Liver (tissue), 8 donors: ENCODE measurements at regions not wholly inside any gene's neighbourhood (a gene's known extent, or its start where the extent isn't known, plus 50 kb on each side); places are given as distances from the start of the nearest gene placed in this dataset.

Experiments
- DNase-seq: peaks from one replicate; pipeline ENCODE4 v3.0.0-alpha.2; 2017; ENCODE audit warnings: low spot score
- H3K27ac ChIP-seq, 2 donors: one replicate each; pipeline ENCODE4 v1.7.0; 2013; ENCODE audit warnings: inconsistent platforms in 2 of 2, low read length in 2 of 2, control low read depth in 1 of 2, low read depth in 1 of 2, mild to moderate bottlenecking in 1 of 2
- H3K27me3 ChIP-seq, 4 donors: one replicate each; pipeline versions ENCODE4 v1.6.1 to v1.7.0; 2013; ENCODE audit warnings: low read length in 3 of 4, inconsistent platforms in 1 of 4, mild to moderate bottlenecking in 1 of 4, moderate library complexity in 1 of 4; ENCODE audit not compliant: control insufficient read depth in 4 of 4, insufficient read depth in 4 of 4
- H3K36me3 ChIP-seq, 4 donors: one replicate each; pipeline versions ENCODE4 v1.6.1 to v1.7.0; 2013; ENCODE audit warnings: low read length in 3 of 4, mild to moderate bottlenecking in 3 of 4, low read depth in 1 of 4, moderate library complexity in 1 of 4; ENCODE audit not compliant: control insufficient read depth in 4 of 4, insufficient read depth in 3 of 4
- H3K4me1 ChIP-seq, 4 donors: one replicate each; pipeline versions ENCODE4 v1.6.1 to v1.7.0; 2013; ENCODE audit warnings: low read length in 3 of 4, mild to moderate bottlenecking in 3 of 4, moderate library complexity in 1 of 4; ENCODE audit not compliant: control insufficient read depth in 4 of 4, insufficient read depth in 4 of 4
- H3K4me3 ChIP-seq, 3 donors: one replicate each; pipeline versions ENCODE4 v1.6.1 to v1.7.0; 2013; ENCODE audit warnings: low read length in 3 of 3, control low read depth in 1 of 3, low read depth in 1 of 3, mild to moderate bottlenecking in 1 of 3
- H3K9ac ChIP-seq, 2 donors: one replicate each; pipeline ENCODE4 v1.7.0; 2013; ENCODE audit warnings: low read length in 2 of 2, mild to moderate bottlenecking in 2 of 2, moderate library complexity in 2 of 2, control low read depth in 1 of 2, low read depth in 1 of 2
- H3K9me3 ChIP-seq, 4 donors: one replicate each; pipeline versions ENCODE4 v1.6.1 to v1.7.0; 2013; ENCODE audit warnings: low read length in 3 of 4; ENCODE audit not compliant: control insufficient read depth in 4 of 4
- CTCF ChIP-seq: fragments of 150-350 bp; IDR thresholded peaks from 2 replicates; pipeline ENCODE4 v1.5.1; 2017; ENCODE audit warnings: improper control_type of control experiment, low read depth, low read length; ENCODE audit not compliant: missing input control
- EGR1 ChIP-seq, 2 donors: IDR thresholded peaks; 2 replicates each; pipeline ENCODE4 v1.6.1; 2016 to 2018; ENCODE audit warnings: antibody characterized with exemption in 2 of 2, low read depth in 2 of 2
- FOXA1 ChIP-seq: IDR thresholded peaks from 2 replicates; pipeline ENCODE4 v1.6.1; 2016; ENCODE audit warnings: antibody characterized with exemption
- FOXA2 ChIP-seq: IDR thresholded peaks from 2 replicates; pipeline ENCODE4 v1.6.1; 2016; ENCODE audit warnings: antibody characterized with exemption
- GABPA ChIP-seq, 2 donors: IDR thresholded peaks in 1 of 2; conservative IDR thresholded peaks in 1 of 2; 2 replicates each; pipeline ENCODE4 v1.6.1; 2016; ENCODE audit warnings: antibody characterized with exemption in 2 of 2, mild to moderate bottlenecking in 1 of 2, moderate library complexity in 1 of 2
- HNF4A ChIP-seq, 2 donors: conservative IDR thresholded peaks; 2 replicates each; pipeline ENCODE4 v1.6.1; 2016; ENCODE audit warnings: antibody characterized with exemption in 2 of 2, mild to moderate bottlenecking in 2 of 2
- HNF4G ChIP-seq: IDR thresholded peaks from 2 replicates; pipeline ENCODE4 v1.6.1; 2016; ENCODE audit warnings: antibody characterized with exemption
- JUND ChIP-seq, 2 donors: IDR thresholded peaks; 2 replicates each; pipeline ENCODE4 v1.6.1; 2016; ENCODE audit warnings: antibody characterized with exemption in 2 of 2
- MAX ChIP-seq: IDR thresholded peaks from 2 replicates; pipeline ENCODE4 v1.6.1; 2016; ENCODE audit warnings: antibody characterized with exemption
- NR2F2 ChIP-seq: IDR thresholded peaks from 2 replicates; pipeline ENCODE4 v1.6.1; 2016; ENCODE audit warnings: antibody characterized with exemption
- RAD21 ChIP-seq, 2 donors: IDR thresholded peaks; 2 replicates each; pipeline ENCODE4 v1.6.1; 2016; ENCODE audit warnings: antibody characterized with exemption in 2 of 2, mild to moderate bottlenecking in 2 of 2
- RXRA ChIP-seq, 2 donors: IDR thresholded peaks; 2 replicates each; pipeline ENCODE4 v1.6.1; 2017 to 2018; ENCODE audit warnings: antibody characterized with exemption in 2 of 2, mild to moderate bottlenecking in 1 of 2
- SP1 ChIP-seq: IDR thresholded peaks from 2 replicates; pipeline ENCODE4 v1.6.1; 2018; ENCODE audit warnings: antibody characterized with exemption, mild to moderate bottlenecking
- TAF1 ChIP-seq: conservative IDR thresholded peaks from 2 replicates; pipeline ENCODE4 v1.6.1; 2016; ENCODE audit warnings: antibody characterized with exemption, mild to moderate bottlenecking
- YY1 ChIP-seq: IDR thresholded peaks from 2 replicates; pipeline ENCODE4 v1.6.1; 2016; ENCODE audit warnings: antibody characterized with exemption, mild to moderate bottlenecking
- WGBS: extraction: QIAGEN DNeasy Blood & Tissue Kit; methylation state at CpG from one replicate; pipeline ENCODE4 v1.1.7; 2013; 5-methylcytosine and 5-hydroxymethylcytosine counted together
- TF ChIP-seq, protein P1 (sequence below): IDR thresholded peaks from 2 replicates; pipeline ENCODE4 v1.6.1; 2016; ENCODE audit warnings: antibody characterized with exemption
- TF ChIP-seq, protein P2 (sequence below): IDR thresholded peaks from 2 replicates; pipeline ENCODE4 v1.6.1; 2016; ENCODE audit warnings: antibody characterized with exemption, mild to moderate bottlenecking
- donor health status: healthy.
- donor health status: healthy.
- donor health status: healthy.
- donor health status: healthy.
- donor health status: healthy.

- H3K9ac ChIP-seq, result no peak overlapping the region
- peaks cover 0 to 4% (median 0%) of the 10 kb centered on the region in 4 donors for H3K27me3 ChIP-seq
- H3K9me3 ChIP-seq, result no peaks in the 10 kb centered on the region
- H3K27ac ChIP-seq, result no peak overlapping the region
- WGBS, result 80% methylated on average over 9 of the region's 9 CpGs
- DNase-seq, result no peak
- no peaks in the 10 kb centered on the region for H3K36me3 ChIP-seq
- H3K4me1 ChIP-seq, result no peaks in the 10 kb centered on the region
- no peak for TF ChIP-seq HNF4G
- TF ChIP-seq HNF4A (conservative IDR thresholded peaks at IDR 0.05), result no peak
- no peak for TF ChIP-seq SP1
- TF ChIP-seq GABPA (IDR thresholded peaks at IDR 0.05 in 1 of 2, conservative IDR thresholded peaks at IDR 0.05 in 1 of 2), result no peak
- TF ChIP-seq, protein P1, sequence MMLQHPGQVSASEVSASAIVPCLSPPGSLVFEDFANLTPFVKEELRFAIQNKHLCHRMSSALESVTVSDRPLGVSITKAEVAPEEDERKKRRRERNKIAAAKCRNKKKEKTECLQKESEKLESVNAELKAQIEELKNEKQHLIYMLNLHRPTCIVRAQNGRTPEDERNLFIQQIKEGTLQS, result no peak
- TF ChIP-seq JUND (IDR thresholded peaks at IDR 0.05), result no peak
- TF ChIP-seq, protein P2, sequence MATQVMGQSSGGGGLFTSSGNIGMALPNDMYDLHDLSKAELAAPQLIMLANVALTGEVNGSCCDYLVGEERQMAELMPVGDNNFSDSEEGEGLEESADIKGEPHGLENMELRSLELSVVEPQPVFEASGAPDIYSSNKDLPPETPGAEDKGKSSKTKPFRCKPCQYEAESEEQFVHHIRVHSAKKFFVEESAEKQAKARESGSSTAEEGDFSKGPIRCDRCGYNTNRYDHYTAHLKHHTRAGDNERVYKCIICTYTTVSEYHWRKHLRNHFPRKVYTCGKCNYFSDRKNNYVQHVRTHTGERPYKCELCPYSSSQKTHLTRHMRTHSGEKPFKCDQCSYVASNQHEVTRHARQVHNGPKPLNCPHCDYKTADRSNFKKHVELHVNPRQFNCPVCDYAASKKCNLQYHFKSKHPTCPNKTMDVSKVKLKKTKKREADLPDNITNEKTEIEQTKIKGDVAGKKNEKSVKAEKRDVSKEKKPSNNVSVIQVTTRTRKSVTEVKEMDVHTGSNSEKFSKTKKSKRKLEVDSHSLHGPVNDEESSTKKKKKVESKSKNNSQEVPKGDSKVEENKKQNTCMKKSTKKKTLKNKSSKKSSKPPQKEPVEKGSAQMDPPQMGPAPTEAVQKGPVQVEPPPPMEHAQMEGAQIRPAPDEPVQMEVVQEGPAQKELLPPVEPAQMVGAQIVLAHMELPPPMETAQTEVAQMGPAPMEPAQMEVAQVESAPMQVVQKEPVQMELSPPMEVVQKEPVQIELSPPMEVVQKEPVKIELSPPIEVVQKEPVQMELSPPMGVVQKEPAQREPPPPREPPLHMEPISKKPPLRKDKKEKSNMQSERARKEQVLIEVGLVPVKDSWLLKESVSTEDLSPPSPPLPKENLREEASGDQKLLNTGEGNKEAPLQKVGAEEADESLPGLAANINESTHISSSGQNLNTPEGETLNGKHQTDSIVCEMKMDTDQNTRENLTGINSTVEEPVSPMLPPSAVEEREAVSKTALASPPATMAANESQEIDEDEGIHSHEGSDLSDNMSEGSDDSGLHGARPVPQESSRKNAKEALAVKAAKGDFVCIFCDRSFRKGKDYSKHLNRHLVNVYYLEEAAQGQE, result no peak
- no peak for TF ChIP-seq CTCF
- TF ChIP-seq TAF1, result no peak
- TF ChIP-seq EGR1 (IDR thresholded peaks at IDR 0.05; ENCODE audit: low read depth in 2 of 2), result no peak
- no peak for TF ChIP-seq RAD21 (IDR thresholded peaks at IDR 0.05)
- TF ChIP-seq YY1, result no peak
- H3K4me3 ChIP-seq, result no peak overlapping the region
These were observed 380.1 kb upstream of the SULF2 start for GRCh38 chr20:48165401-48165685.

DNA sequence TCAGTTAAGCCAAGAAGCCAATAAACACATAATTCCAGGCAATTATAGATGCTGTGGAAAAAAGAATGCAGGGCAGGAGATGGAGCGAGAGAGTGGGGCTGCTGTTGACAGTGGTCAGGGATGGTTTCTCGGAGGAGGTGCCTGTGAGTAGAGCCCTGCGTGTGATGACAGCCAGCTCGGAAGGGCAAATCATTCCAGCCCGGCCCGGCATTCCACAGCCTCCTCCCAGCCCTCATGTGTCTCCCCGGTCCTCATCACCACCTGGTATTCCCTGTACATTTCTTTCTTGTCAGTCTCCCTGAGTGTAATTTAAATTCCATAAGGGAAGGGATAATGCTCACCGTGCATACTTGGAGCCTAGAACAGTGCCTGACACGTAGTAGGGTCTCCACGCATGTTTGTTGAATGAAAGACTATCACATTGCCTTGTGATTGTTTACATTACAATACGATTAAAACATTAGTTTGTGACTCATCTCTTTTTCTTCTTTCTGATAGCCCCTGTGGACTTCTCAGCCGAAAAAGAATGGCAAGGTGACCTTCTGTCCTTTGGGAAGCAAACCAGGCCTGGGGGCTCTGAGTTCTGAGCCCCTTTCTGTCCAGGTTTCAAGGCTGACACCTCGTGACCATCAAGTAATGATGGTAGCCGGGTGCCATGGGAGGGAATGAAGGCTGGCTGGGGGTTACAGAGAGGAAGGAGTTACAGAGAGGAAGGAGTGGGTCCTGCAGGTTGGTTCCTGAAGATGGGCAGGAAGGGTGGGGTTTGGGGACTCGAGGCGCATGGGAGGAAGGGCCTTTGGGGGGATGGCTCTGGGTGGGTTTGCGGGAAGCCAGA, 379.5 kb upstream of the SULF2 start:
- no peaks in the 10 kb centered on the region for H3K4me1 ChIP-seq
- peaks cover 0 to 4% (median 0%) of the 10 kb centered on the region in 4 donors for H3K27me3 ChIP-seq
- H3K36me3 ChIP-seq, result no peaks in the 10 kb centered on the region
- no peak for DNase-seq
- no peak overlapping the region for H3K4me3 ChIP-seq
- no peak overlapping the region for H3K9ac ChIP-seq
- 66% methylated on average over 17 of the region's 17 CpGs for WGBS
- H3K27ac ChIP-seq, result no peak overlapping the region
- H3K9me3 ChIP-seq, result no peaks in the 10 kb centered on the region
- TF ChIP-seq TAF1, result no peak
- TF ChIP-seq GABPA (IDR thresholded peaks at IDR 0.05 in 1 of 2, conservative IDR thresholded peaks at IDR 0.05 in 1 of 2), result no peak
- TF ChIP-seq HNF4A (conservative IDR thresholded peaks at IDR 0.05), result no peak
- TF ChIP-seq CTCF, result no peak
- no peak for TF ChIP-seq YY1
- no peak for TF ChIP-seq FOXA2
- no peak for TF ChIP-seq HNF4G
- TF ChIP-seq JUND (IDR thresholded peaks at IDR 0.05), result no peak
- no peak for TF ChIP-seq RXRA (IDR thresholded peaks at IDR 0.05)
- TF ChIP-seq NR2F2, result no peak
- TF ChIP-seq RAD21 (IDR thresholded peaks at IDR 0.05), result no peak
- TF ChIP-seq, protein P1, result no peak
- TF ChIP-seq, protein P2, result no peak
- no peak for TF ChIP-seq MAX
- no peak for TF ChIP-seq SP1
- TF ChIP-seq EGR1 (IDR thresholded peaks at IDR 0.05; ENCODE audit: low read depth in 2 of 2), result no peak
- TF ChIP-seq FOXA1, result no peak
